PC-3 (cell line): ENCODE measurements at regions not wholly inside any gene's neighbourhood (a gene's known extent, or its start where the extent isn't known, plus 50 kb on each side); places are given as distances from the start of the nearest gene placed in this dataset.

ENCODE experiments used
- ATAC-seq: fragments of 200-7000 bp; cut with Tn5 transposase; 2 replicates; pipeline ENCODE4 v1.9.1; 2020; ENCODE audit warnings: mild to moderate bottlenecking, moderate library complexity
- BruUV-seq: library from RNA; stranded (reverse); fragments of 400-500 nt; replicated peaks from 2 replicates; lab custom pipeline; 2021; lab: Mats Ljungman, UMichigan
- CTCF ChIA-PET: fragments of 300-600 bp; sonication (Branson Sonifier 250); formaldehyde crosslinking; loops from one replicate; lab custom pipeline; 2022; ENCODE audit warnings: antibody characterized with exemption; lab: Charles Lee
- POLR2A ChIA-PET: fragments of 300-600 bp; sonication (Branson Sonifier 250); formaldehyde crosslinking; loops from one replicate; lab custom pipeline; 2022; ENCODE audit warnings: antibody characterized with exemption; ENCODE audit not compliant: unreplicated experiment; lab: Charles Lee
- DNase-seq: peaks from one replicate; pipeline ENCODE4 v3.0.0-alpha.2; 2015
- H2AFZ ChIP-seq: fragments of 300-600 bp; sonication (generic); 2 replicates; pipeline ENCODE4 v1.6.0; 2016; ENCODE audit warnings: antibody characterized with exemption, low read length
- H3F3A ChIP-seq: fragments of 300-600 bp; sonication (generic); one replicate; pipeline ENCODE4 v1.6.0; 2017; ENCODE audit warnings: antibody characterized with exemption, low read length, control low read depth, mild to moderate bottlenecking; ENCODE audit not compliant: unreplicated experiment
- H3K27ac ChIP-seq: fragments of 300-600 bp; sonication (generic); 2 replicates; pipeline ENCODE4 v1.5.1; 2016; ENCODE audit warnings: mild to moderate bottlenecking, low read length
- H3K27me3 ChIP-seq: fragments of 300-600 bp; sonication (generic); 2 replicates; pipeline ENCODE4 v1.6.1; 2016; ENCODE audit warnings: low read length, mixed read lengths
- H3K36me3 ChIP-seq: fragments of 300-600 bp; sonication (generic); 2 replicates; pipeline ENCODE4 v1.6.1; 2016; ENCODE audit warnings: low read depth, mixed run types, low read length, mixed read lengths
- H3K4me1 ChIP-seq: fragments of 300-600 bp; sonication (generic); 2 replicates; pipeline ENCODE4 v1.5.1; 2016; ENCODE audit warnings: low read length; ENCODE audit not compliant: insufficient read depth
- H3K4me2 ChIP-seq: fragments of 300-600 bp; sonication (generic); 2 replicates; pipeline ENCODE4 v1.6.0; 2016; ENCODE audit warnings: low read length
- H3K4me3 ChIP-seq: fragments of 300-600 bp; sonication (generic); 2 replicates; pipeline ENCODE4 v1.5.1; 2016; ENCODE audit warnings: mild to moderate bottlenecking, low read length, mixed read lengths
- H3K79me2 ChIP-seq: fragments of 300-600 bp; sonication (generic); 2 replicates; pipeline ENCODE4 v1.6.1; 2017; ENCODE audit warnings: low read length, mixed read lengths
- H3K9ac ChIP-seq: fragments of 300-600 bp; sonication (generic); 2 replicates; pipeline ENCODE4 v1.6.0; 2016; ENCODE audit warnings: mild to moderate bottlenecking, low read length
- H3K9me2 ChIP-seq: fragments of 300-600 bp; sonication (generic); replicated peaks from 2 replicates; pipeline ENCODE4 v1.6.1; 2016; ENCODE audit warnings: mixed run types, low read length, mixed read lengths
- H3K9me3 ChIP-seq: fragments of 300-600 bp; sonication (generic); 2 replicates; pipeline ENCODE4 v1.6.1; 2016; ENCODE audit warnings: low read length, mixed read lengths
- H4K20me1 ChIP-seq: fragments of 300-600 bp; sonication (generic); 2 replicates; pipeline ENCODE4 v1.6.1; 2016; ENCODE audit warnings: low read length, mixed read lengths
- EZH2 ChIP-seq: fragments of 300-600 bp; sonication (generic); IDR thresholded peaks from one replicate; pipeline ENCODE4 v1.6.1; 2017; ENCODE audit warnings: antibody characterized with exemption, mild to moderate bottlenecking, low read length; ENCODE audit not compliant: unreplicated experiment
- EZH2phosphoT487 ChIP-seq: fragments of 300-600 bp; sonication (generic); IDR thresholded peaks from 2 replicates; pipeline ENCODE4 v1.6.1; 2018; ENCODE audit warnings: mild to moderate bottlenecking, antibody characterized with exemption, low read length, borderline replicate concordance
- intact Hi-C: fragments of 100-400 bp; cut with micrococcal nuclease; formaldehyde crosslinking; loops from 2 replicates; pipeline ENCODE4 v1.9.0; 2023
- TF ChIP-seq, protein P1 (sequence below): fragments of 300-600 bp; sonication (generic); conservative IDR thresholded peaks from 2 replicates; pipeline ENCODE4 v1.5.1; 2017; ENCODE audit warnings: antibody characterized with exemption, low read depth, mild to moderate bottlenecking, low read length

DNA sequence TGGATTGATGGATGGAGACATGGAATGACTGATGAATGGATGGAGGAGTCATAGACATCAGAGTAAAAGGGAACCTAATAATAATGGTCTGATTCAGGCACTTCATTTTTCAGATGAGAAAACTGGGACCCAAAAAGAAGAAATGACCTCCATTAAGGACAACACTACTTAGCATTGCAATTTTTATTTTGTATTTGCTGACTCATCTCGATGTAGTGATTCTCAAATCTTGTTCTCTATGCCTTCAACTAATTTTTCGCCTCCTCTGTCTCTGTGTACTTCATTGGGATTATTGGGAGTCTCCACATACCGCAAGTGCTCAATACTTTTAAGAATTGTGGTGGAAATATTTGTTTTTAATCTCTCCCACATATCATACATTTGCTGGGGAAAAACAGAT is 446.2 kb upstream of the FSHR start:
- CTCF ChIA-PET, result no interaction called here
- Histone ChIP-seq H3K9me2 (no peaks in the 10 kb centered on the region), H3F3A (no peaks in the 10 kb centered on the region), H3K9me3 (peaks cover 18% of the 10 kb centered on the region), H2AFZ (no peak overlapping the region), H3K27ac (no peak overlapping the region), H3K79me2 (no peaks in the 10 kb centered on the region), H3K4me1 (no peaks in the 10 kb centered on the region), H4K20me1 (no peaks in the 10 kb centered on the region), H3K36me3 (no peaks in the 10 kb centered on the region), H3K4me3 (no peak overlapping the region), H3K9ac (no peak overlapping the region), H3K27me3 (no peaks in the 10 kb centered on the region), H3K4me2 (no peak overlapping the region)
- intact Hi-C loops, result no loop called here
- BruUV-seq, result no TSS peak
- ATAC-seq (no peak), DNase-seq (no peak)
- POLR2A ChIA-PET, result no interaction called here
- TF ChIP-seq, protein P1, sequence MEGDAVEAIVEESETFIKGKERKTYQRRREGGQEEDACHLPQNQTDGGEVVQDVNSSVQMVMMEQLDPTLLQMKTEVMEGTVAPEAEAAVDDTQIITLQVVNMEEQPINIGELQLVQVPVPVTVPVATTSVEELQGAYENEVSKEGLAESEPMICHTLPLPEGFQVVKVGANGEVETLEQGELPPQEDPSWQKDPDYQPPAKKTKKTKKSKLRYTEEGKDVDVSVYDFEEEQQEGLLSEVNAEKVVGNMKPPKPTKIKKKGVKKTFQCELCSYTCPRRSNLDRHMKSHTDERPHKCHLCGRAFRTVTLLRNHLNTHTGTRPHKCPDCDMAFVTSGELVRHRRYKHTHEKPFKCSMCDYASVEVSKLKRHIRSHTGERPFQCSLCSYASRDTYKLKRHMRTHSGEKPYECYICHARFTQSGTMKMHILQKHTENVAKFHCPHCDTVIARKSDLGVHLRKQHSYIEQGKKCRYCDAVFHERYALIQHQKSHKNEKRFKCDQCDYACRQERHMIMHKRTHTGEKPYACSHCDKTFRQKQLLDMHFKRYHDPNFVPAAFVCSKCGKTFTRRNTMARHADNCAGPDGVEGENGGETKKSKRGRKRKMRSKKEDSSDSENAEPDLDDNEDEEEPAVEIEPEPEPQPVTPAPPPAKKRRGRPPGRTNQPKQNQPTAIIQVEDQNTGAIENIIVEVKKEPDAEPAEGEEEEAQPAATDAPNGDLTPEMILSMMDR, result no peak
- no peak for TF ChIP-seq EZH2phosphoT487
- no peak for TF ChIP-seq EZH2

DNA sequence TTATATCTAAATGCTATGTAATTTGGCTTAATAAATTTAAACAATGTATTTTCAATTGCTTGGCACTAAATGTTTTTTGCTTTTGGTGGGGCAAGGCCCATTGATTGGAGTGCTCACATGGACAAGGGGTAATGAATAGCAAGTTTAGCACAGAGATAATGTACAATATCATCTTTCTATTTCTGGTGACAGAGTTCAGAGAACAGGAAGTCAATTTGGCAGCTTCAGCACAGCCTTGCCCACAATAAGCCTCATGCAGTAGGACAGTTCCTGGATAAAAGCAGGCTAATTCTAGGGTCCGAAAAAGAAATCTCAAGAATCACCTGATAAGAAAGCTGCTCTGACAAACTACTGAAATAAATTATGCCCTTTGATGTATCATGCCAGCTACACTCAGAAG is 443.9 kb upstream of the FSHR start:
- Histone ChIP-seq H3K9me3 (peaks cover 16% of the 10 kb centered on the region; the same call in 1 of the 2 replicates), H3K27ac (no peak overlapping the region), H3K27me3 (no peaks in the 10 kb centered on the region), H3K79me2 (no peaks in the 10 kb centered on the region), H2AFZ (no peak overlapping the region), H3K9me2 (no peaks in the 10 kb centered on the region), H3F3A (no peaks in the 10 kb centered on the region), H3K4me2 (no peak overlapping the region), H4K20me1 (no peaks in the 10 kb centered on the region), H3K4me3 (no peak overlapping the region), H3K4me1 (no peaks in the 10 kb centered on the region), H3K36me3 (no peaks in the 10 kb centered on the region), H3K9ac (no peak overlapping the region)
- ATAC-seq, result no peak
- TF ChIP-seq EZH2 (no peak), EZH2phosphoT487 (no peak)
- TF ChIP-seq, protein P1, result no peak
- intact Hi-C loops, result no loop called here
- CTCF ChIA-PET, result no interaction called here
- no peak for DNase-seq
- POLR2A ChIA-PET, result no interaction called here
- BruUV-seq, result no TSS peak

DNA sequence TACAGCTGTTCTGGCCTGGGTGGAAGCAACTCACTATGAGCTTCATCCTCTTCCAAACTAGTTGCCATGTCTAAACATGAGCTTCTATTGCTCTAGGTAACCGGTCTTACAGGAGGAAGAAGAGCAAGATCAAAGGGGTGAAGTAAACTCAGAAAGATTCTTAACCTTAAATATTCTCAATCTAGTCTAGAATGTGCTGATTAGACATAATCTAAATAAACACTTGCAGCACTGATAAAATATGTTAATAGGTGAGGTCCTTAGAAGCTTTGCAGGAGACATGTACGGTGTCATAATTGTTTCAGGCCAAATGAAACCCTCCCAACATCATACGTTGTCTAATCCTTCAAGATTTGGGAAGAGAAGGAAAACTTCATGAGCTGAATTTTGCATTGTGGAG is 431.6 kb upstream of the FSHR start:
- Histone ChIP-seq H3K27ac (no peak overlapping the region), H3F3A (no peaks in the 10 kb centered on the region), H3K9ac (no peak overlapping the region), H3K27me3 (no peaks in the 10 kb centered on the region), H3K4me3 (no peak overlapping the region), H3K4me2 (no peak overlapping the region), H3K9me2 (no peaks in the 10 kb centered on the region), H4K20me1 (no peaks in the 10 kb centered on the region), H2AFZ (no peak overlapping the region), H3K79me2 (no peaks in the 10 kb centered on the region), H3K9me3 (no peaks in the 10 kb centered on the region), H3K36me3 (no peaks in the 10 kb centered on the region), H3K4me1 (no peaks in the 10 kb centered on the region)
- no peak for ATAC-seq
- intact Hi-C loops, result no loop called here
- CTCF ChIA-PET, result no interaction called here
- no peak for DNase-seq
- TF ChIP-seq, protein P1, result no peak
- TF ChIP-seq EZH2phosphoT487, result no peak
- no peak for TF ChIP-seq EZH2
- no TSS peak for BruUV-seq
- POLR2A ChIA-PET, result no interaction called here
